Stimulated activated CD4-positive, alpha-beta T cell treated with anti-CD3 and anti-CD28 coated beads, Interleukin-12 subunit alpha, Interleukin-12 subunit beta, amount 100 ng/mL, for 48 hours (primary cell): ENCODE measurements at regions not wholly inside any gene's neighbourhood (a gene's known extent, or its start where the extent isn't known, plus 50 kb on each side); places are given as distances from the start of the nearest gene placed in this dataset.

Experiments used
- DNase-seq, 3 donors: peaks; one replicate each; pipeline ENCODE4 v3.0.0-alpha.2; 2020; ENCODE audit warnings: low read depth in 2 of 3, low spot score in 1 of 3

DNA sequence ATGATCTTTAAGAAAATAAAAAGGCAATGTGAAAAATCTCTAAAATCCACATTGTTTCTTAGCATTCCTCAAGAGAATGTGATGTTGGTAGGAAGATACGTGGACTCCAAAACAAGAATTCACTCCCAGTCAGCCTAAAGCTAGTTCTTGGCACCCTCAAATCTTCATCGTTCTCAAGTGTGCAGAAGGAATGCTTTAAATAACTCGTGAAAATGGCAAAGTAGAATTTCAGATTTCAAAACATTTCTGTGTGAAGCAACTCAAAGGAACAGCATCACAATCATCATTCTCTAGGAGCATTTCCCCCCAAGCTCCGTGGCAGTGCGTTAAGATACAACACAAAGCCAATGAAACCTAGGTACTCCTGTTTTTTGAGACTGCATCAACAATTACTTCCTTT, 185.1 kb upstream of the DMAC1 start:
- DNase-seq, result no peak

DNA sequence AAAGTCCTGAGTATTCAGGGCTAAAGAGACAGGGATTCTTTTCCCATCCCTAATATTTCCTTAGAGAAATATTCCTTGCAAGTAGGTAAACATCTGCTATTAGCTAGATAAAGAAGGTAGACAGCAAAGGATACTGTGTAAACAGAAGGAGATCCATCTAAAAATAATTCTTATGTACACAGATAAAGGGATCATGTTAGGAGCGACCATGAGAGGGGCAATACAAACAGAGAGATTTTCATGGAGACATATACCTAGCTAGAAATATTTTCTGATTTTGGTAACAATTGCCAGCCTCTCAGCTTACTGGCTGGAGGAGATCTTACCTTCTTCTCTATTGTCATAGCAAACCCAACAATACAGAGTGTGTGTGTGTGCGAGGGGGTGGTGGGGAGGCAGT, 184.6 kb upstream of the DMAC1 start:
- DNase-seq, result no peak

DNA sequence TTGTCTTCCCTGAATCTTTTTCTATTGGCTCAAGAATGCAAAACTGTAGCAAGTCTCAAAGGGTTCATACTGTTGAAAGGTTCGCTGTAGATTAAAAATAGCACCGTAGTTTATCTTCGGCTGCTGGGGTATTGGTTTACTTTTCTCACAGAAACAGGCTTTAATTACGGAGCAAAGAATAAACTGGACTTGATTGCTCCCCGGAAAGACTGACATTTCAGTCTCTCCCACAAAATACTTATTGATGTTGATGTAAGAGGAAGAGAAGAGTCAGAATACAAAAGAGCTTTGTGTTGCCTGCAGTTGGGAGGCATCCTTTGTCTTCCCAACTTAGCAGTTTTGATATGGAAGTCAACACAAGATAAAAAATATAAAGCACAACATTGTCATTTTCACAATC, 183.9 kb upstream of the DMAC1 start:
- DNase-seq, result no peak

DNA sequence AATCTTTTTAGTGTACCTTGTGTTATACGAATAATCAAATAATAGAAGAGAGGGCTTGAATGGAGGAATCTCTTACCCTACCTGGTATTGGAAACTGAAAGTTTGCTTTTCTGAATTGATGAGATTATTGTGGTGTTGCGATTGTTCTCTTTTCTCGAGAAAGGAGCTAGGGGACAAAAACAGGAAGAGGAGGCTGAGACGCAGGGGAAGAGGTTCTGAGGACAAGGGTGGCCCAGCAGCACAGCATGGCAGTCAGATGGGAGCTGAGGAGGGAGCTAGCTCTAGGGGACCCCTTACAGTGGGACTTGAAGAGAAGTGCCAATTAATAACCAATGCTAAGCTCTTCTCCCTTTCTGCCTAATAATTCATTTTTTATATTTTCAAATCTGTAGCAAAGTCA, 183.3 kb upstream of the DMAC1 start:
- DNase-seq, result no peak

DNA sequence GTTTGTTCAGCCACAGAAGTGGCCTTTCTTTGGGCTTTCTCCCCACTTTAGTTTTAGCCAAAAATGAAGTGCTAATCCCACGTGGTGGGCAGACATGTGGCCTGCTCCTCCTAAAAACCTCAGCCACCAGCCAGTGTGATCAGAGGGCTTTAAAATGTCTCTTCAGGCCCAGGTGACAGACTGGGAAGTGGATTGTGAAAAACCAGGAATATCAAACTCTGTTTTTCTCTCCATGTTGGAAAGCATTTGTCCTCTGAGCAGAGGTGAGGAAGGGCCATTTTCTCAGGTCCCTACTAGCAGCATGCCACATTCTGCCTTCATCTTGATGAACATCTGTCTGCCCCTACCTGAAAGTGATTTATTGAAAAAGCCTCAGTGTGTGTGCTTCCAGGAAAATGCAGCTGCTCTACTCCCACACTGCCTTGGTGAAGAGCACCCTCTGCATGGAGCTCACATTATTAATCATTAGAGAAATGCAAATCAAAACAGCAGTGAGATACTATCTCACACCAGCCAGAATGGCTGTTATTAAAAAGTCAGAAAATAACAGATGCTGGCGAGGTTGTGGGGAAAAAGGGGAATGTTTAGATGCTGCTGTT, 181.2 kb upstream of the DMAC1 start:
- DNase-seq, result no peak

DNA sequence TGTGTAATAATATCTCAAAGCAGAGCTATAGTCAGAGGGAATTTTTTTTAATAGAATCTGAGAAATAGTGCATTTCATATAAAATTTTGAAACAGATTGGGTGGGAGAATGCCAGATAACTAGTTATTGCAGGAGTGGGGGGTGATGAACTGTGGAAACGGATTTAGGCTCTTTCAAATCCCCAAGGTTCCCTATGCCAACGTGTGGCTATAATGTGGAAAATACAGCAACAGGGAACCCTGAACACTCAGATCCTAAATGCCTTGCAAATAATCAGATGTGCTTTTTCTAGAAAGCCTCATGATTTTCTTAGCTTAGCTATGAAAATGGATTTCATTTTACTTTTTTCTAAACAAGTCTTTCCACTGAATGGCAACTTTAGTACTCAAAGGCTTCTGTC, 180.5 kb upstream of the DMAC1 start:
- no peak for DNase-seq

DNA sequence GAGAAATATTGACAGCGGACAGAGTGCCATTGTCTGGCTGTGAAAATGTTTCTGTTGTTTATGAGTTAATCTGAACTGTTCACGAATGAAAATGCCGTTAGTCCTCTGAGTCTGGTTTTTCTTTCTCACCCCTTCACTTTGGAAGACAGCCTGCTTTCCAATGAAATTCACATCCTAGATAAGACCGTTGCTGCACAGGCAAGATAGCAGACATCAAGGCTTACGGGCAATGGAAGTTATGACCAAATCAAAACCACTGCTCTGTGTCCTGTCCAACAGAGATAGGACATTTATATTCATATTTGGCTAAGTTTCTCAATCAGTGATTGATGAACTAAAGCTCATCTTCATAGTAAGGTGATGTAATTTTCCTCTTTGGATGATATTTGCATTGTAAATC, 180.0 kb upstream of the DMAC1 start:
- DNase-seq, result no peak

DNA sequence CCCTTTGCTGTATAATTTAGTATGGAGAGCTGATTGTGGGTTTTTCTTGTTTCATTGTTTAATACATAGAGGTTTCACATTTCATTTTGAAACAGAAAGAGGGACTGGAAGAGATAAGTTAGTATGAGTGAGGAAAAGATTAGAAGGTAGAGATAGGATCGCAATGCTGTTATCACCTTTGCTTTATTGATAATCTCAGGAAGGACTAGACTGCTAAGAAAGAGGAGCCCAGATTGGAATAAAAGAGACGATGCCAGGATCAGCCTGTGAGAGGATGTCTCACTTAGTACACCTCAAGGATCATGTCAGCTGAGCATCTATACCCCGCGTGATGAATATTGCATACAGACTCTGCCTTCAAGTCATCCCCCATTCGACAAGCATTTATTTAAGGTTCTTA, 178.0 kb upstream of the DMAC1 start:
- DNase-seq, result no peak

DNA sequence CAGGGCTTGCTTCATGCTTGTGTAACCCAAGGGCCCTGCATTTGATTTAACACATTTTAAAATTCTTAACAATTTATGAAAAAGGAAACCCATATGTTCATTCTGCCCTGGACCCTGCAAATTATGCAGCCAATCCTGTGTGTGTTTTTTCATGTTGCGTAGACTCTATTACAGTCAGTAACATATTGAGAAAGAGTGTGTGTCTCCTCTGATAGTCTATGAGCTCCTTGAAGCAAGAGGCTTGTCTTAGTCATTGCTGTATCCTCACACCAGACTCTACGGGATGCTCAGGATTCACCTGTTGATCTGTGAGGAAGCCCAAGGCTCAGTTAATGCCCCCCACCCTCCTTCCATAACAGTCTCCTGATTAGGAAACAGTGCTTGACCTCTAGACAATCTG, 177.3 kb upstream of the DMAC1 start:
- no peak for DNase-seq

DNA sequence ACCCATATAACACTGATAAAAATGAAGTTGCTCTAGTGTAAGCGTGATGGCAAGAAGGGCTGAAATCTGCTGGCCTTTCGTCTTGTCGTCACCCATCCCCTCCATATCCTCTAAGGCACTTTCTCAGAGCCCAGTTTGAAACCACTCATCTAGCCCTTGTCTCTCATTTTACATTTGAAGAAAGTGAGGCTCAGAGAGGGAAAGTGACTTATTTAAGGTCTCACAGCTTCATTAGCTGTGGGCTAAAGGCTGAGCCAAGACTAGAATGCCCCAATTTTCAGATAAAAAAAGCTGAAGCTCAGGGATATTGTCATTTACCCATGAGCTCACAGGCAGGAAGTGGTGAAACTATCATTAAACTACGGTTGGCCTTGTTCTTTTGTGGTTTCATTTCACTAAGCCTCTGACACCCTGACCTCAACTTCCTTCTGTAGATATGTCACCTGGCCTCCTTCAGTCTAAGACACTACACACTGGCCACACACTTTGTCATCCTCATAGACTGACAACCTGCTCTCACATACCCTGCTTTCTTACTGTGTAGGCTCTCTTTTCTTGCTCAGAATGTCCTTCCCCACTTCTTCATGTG, 176.7 kb upstream of the DMAC1 start:
- DNase-seq, result peak; percentile 20 to 47 (median 42)

DNA sequence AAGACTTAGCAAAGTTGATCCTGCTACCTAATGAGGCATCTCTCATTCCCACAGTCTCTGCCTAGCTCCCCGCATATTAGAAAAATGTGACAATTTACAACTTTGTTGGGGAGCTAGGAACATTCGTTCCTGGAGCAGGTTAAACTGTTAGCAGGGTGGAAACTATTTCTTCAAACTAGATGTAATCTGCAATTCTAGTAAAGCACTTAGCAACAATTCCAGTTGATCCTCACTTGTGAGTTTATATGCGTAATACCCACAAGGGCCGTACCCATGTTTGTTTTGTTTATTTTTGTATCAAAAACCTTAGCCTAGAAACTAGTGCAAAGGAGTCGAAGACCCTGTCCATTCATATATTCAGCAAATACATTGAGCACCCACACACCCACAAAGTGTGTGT, 175.8 kb upstream of the DMAC1 start:
- DNase-seq, result no peak

DNA sequence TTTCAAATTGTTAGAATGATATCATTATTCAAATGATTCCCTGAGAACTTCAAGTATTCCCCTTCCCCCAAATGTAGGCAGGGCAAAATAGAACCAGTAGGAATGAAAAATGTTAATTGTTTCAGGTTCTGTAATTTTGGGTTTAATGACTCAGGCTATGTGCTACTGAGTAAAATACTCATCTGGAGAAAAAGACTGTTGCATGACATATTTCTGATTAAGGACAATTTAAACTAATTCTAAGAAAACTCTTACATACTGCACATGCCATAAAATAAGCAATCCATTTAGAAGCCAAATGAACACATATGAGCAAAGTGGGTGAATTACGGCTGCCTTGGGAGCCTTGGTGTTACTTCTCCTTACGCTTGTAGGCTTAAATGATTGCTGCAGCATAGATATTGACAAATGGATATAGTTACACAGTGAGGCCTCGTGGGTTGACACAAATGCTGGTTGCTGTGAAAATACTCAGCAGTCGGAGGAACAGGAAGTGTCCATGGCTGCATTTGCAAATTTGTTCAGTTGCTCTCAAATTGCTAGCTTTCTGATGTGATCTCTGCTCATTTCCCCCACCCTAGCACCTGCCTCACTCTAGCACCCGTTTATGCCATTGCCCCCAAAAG, 174.9 kb upstream of the DMAC1 start:
- no peak for DNase-seq

DNA sequence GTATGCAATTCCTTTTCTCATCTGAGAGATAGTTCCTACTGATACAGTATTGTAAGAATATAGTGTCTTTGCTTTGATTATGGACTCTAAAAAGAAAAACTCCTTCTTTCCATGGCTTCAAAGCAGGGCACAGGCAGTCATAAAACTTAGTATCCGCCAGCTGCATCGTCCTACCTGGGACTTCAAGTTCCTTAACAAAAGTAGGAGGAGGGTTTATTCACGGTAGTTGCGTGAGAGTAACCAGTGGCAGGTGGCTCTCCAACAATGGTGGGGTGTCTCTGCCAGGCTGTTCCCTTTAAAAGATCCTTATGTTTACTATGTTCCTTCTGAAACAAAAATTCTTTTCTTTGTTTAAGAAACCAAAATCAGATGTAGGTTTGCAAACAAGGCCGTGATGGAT, 173.5 kb upstream of the DMAC1 start:
- DNase-seq, result no peak

DNA sequence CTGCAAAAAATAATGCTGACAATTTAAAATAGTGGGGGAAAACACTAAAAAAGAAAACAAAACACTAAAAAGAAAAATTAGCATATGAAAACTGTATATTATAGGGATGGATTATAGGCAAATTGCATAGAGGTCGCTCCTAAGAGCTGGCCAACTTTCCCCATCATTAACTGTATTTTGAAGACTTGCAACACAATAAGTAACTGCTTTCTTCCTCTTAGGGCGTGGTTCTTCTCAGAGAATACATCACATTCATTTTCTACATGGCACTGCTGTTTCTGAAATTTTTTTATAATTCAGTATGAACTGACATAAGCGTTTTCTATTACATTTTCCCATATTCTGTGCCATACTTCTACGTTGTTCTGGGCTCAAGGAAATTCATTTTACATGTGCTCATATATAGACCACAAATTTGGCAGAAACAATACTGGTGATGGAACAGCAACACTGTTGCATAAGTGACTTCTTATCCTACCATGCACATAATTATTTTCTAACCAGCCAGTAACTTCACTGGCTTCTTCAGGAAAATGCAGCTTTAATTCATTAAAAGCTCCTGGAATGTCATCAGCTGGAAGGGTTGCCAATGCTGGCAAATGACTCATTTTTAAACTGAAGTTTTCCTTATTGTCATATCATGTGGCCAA, 171.2 kb upstream of the DMAC1 start:
- DNase-seq, result no peak

DNA sequence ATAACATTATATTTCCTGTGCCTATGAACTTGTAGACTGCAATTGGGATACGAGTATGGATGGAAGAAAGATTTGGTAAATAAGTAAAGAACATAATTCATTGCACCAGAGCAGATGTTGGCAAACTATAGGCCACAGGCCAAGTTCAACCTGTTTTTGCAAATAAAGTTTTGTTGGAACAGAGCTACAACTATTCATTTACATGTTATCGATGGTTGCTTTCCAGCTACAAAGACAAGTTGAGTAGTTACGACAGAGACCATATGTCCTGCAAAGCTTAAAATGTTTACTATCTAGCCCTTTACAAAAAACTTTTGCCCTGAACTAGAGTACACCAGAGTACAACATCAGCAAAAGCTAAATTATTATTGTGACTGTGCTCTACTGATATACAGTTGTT, 169.1 kb upstream of the DMAC1 start:
- no peak for DNase-seq

DNA sequence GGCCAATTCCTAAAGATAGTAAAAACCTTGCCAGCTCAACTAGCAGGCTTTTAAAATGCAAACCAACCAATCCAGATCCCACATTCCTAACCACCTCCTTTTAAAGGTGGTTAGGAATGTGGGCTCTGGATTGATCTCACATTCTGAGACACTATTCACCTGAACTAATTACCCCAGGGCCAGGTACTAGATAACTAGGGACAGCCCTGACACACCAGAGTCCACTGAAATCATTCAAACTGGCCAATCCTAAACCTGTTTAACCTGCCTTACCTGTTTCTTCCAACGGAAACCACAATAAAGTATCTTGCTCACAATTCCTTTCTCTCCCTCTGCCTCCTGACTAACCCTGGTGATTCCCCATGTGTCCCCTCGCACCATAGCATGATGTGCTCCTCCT, 168.3 kb upstream of the DMAC1 start:
- no peak for DNase-seq

DNA sequence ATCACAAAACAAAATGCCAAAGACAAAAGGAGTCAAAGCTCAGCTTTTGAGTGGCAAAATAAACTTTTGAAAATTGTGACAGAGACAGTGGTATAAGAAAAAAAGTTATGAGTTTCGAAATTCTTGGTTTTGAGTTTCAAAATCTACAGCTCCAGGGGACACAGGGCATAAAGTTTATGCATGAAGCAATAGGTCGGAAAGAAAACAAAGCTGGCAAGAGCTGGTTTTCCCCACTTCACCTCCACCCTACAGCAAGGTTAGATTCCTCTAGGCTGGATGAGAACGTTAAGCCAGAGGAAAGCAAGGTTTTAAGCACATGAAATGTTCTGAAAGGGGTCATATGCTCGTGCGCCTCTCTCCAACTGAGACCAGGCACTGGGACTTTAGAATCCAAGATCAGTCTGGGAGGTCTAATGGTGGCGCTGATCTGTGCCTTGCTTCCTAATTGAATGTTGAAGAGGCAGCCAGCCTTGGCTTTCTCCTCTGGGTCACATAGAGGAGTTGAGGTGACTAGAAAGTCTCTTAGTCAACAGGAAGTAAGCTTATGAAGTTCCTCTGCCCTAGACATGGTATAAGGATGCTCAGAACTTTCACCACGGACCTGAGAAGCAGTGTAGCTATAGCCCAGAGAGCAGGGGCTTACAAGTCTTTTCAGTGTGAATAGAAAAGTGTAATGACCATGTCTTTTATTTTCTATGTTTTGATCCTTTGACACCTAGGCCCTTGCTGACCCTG, 167.7 kb upstream of the DMAC1 start:
- DNase-seq, result no peak

DNA sequence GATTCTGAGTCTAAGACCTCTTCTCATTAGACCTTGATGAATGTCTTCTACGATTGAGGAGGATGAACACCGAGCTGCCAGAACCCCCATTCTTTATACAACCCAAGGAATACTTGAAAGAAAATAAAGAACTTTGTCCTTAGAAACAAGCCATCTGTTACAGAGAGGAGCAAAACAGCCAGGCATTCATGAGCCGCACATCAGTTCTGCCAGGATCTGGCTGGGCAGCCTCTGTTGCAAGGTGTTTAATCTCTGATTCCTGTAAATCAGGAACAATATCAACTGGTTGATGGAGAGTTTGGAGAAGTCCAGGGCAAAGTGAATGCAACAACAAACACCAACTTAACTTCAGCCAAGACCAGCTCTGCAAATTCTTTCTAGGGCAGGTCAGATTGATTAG, 165.5 kb upstream of the DMAC1 start:
- no peak for DNase-seq

DNA sequence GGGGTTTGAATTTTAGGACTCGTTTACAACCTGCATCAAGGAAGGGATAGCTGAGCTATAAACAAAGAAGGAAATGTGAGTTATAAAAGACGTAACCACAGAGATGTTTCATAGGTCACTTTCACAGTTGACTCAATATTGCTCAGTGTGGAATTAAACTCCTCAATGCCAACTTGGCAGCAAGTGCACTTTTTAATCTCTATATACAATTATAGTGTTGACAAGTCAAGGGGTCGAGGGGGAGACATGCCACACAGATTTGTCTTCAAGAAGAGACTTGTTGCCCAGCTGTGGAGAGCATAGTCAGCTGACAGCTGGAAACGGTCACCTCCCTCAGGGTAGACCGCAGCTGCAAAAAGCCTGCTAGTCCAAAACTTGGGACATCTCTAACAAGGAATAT, 163.4 kb upstream of the DMAC1 start:
- no peak for DNase-seq

DNA sequence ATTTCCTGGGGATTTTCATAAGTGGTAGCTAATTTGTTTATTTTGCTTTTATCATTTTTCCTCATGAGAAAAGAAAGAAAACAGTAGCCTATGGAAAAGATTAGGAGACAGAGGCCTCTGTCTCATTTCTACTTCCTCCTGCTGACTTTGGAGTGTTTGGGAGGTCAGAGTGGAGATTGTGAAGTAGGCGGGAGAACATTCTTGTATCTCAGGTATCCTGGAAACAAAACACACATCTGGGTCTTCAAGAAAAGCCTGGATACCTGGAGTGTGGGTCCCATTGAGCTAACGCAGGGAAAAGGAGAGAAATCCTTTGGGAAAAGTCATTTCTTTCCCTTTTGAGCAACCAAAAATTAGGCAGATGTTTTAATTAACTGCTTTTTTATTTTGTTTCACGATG, 161.5 kb upstream of the DMAC1 start:
- DNase-seq, result no peak

DNA sequence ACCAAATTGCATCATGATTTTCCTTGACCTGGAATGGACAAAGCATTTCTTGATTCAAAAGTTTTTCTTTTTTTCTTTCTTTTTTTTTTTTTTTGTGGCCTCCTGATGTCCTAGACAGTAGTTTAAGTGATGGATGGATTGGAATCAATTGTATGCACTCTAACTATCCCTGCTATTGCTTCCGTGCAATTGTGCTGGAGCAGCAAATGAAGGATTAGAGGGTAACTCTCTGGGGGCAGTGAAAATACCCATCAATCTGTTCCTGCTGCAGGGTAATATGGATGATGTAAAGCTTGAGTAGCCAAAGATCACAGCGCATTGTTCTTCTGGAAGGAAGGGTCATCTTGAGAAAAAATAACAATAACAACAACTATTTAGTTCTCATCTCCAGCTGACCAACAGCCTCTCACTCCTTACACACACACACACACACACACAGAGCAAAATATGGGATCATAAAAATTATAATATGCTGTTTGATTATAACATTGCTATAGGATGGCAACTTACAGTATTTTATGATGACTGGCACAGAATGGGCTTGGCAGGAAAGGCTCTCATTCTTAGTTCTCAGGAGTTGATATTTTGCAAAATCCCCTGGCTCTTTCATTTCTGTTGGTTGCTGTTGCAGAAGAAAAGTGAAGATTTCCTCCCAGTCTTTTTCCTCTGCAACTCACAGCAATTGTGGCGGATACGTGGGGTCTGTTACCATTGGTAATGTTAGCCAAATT, 160.9 kb upstream of the DMAC1 start:
- no peak for DNase-seq
